H9 (cell line): ENCODE measurements at regions not wholly inside any gene's neighbourhood (a gene's known extent, or its start where the extent isn't known, plus 50 kb on each side); places are given as distances from the start of the nearest gene placed in this dataset.

Experiments used
- DNase-seq: peaks from one replicate; pipeline ENCODE4 v3.0.0-alpha.2; 2017
- H2AFZ ChIP-seq: one replicate; pipeline ENCODE4 v1.6.1; 2013; ENCODE audit warnings: mild to moderate bottlenecking, low read length, control low read depth, moderate library complexity
- H2AK5ac ChIP-seq: 2 replicates; pipeline ENCODE4 v1.6.1; 2013; ENCODE audit warnings: low read length, control low read depth, mixed read lengths; ENCODE audit not compliant: insufficient read length
- H2BK120ac ChIP-seq: one replicate; pipeline ENCODE4 v1.6.1; 2013; ENCODE audit warnings: low read depth, mild to moderate bottlenecking, low read length, control low read depth, inconsistent platforms; ENCODE audit not compliant: poor library complexity, severe bottlenecking
- H2BK12ac ChIP-seq: 2 replicates; pipeline ENCODE4 v1.6.1; 2013; ENCODE audit warnings: low read length, control low read depth, mixed read lengths, low read depth; ENCODE audit not compliant: insufficient read length
- H2BK15ac ChIP-seq: 2 replicates; pipeline ENCODE4 v1.6.1; 2013; ENCODE audit warnings: low read depth, low read length, control low read depth
- H2BK20ac ChIP-seq: one replicate; pipeline ENCODE4 v1.6.1; 2013; ENCODE audit warnings: low read depth, mild to moderate bottlenecking, low read length, control low read depth, inconsistent platforms; ENCODE audit not compliant: poor library complexity, severe bottlenecking
- H2BK5ac ChIP-seq: 2 replicates; pipeline ENCODE4 v1.6.1; 2013; ENCODE audit warnings: low read length, control low read depth, mixed read lengths; ENCODE audit not compliant: insufficient read length
- H3K14ac ChIP-seq: 2 replicates; pipeline ENCODE4 v1.6.1; 2013; ENCODE audit warnings: low read length, control low read depth; ENCODE audit not compliant: insufficient read depth
- H3K18ac ChIP-seq: 2 replicates; pipeline ENCODE4 v1.6.1; 2013; ENCODE audit warnings: low read depth, mild to moderate bottlenecking, mixed read lengths, low read length, control low read depth; ENCODE audit not compliant: insufficient read length
- H3K23ac ChIP-seq: 2 replicates; pipeline ENCODE4 v1.6.1; 2013; ENCODE audit warnings: low read length, control low read depth, mixed read lengths, low read depth; ENCODE audit not compliant: insufficient read length
- H3K23me2 ChIP-seq: 2 replicates; pipeline ENCODE4 v1.6.1; 2013; ENCODE audit warnings: low read depth, mild to moderate bottlenecking, mixed read lengths, low read length, control low read depth; ENCODE audit not compliant: insufficient read length, poor library complexity, severe bottlenecking
- H3K27ac ChIP-seq: 2 replicates; pipeline ENCODE4 v1.5.1; 2013; ENCODE audit warnings: low read length, control low read depth, mixed read lengths, low read depth; ENCODE audit not compliant: insufficient read length
- H3K27me3 ChIP-seq: 2 replicates; pipeline ENCODE4 v1.6.1; 2013; ENCODE audit warnings: low read length, control low read depth, inconsistent platforms; ENCODE audit not compliant: insufficient read depth
- H3K4ac ChIP-seq: 2 replicates; pipeline ENCODE4 v1.6.1; 2013; ENCODE audit warnings: low read depth, mild to moderate bottlenecking, control low read depth, inconsistent platforms, low read length, moderate library complexity
- H3K4me1 ChIP-seq: 2 replicates; pipeline ENCODE4 v1.6.1; 2013; ENCODE audit warnings: low read length, control low read depth, inconsistent platforms; ENCODE audit not compliant: insufficient read depth
- H3K4me2 ChIP-seq: 2 replicates; pipeline ENCODE4 v1.6.1; 2013; ENCODE audit warnings: low read length, control low read depth, mixed read lengths; ENCODE audit not compliant: insufficient read length, insufficient read depth
- H3K56ac ChIP-seq: 2 replicates; pipeline ENCODE4 v1.6.1; 2013; ENCODE audit warnings: low read depth, mild to moderate bottlenecking, mixed read lengths, low read length, control low read depth; ENCODE audit not compliant: insufficient read length
- H3K79me1 ChIP-seq: 2 replicates; pipeline ENCODE4 v1.6.1; 2013; ENCODE audit warnings: low read depth, mild to moderate bottlenecking, moderate library complexity, low read length, control low read depth, inconsistent platforms; ENCODE audit not compliant: insufficient read depth, poor library complexity, severe bottlenecking
- H3K79me2 ChIP-seq: 2 replicates; pipeline ENCODE4 v1.6.1; 2013; ENCODE audit warnings: low read length, control low read depth, inconsistent platforms; ENCODE audit not compliant: insufficient read depth
- H3K9ac ChIP-seq: 2 replicates; pipeline ENCODE4 v1.6.1; 2013; ENCODE audit warnings: low read length, control low read depth, mixed read lengths; ENCODE audit not compliant: insufficient read length; ENCODE audit errors: extremely low read depth
- H3K9me3 ChIP-seq: one replicate; pipeline ENCODE4 v1.6.1; 2013; ENCODE audit warnings: low read depth, low read length, inconsistent platforms; ENCODE audit not compliant: control insufficient read depth
- H3T11ph ChIP-seq: one replicate; pipeline ENCODE4 v1.6.1; 2013; ENCODE audit warnings: mild to moderate bottlenecking, low read length, control low read depth, inconsistent platforms
- H4K20me1 ChIP-seq: one replicate; pipeline ENCODE4 v1.6.1; 2013; ENCODE audit not compliant: control insufficient read depth, insufficient read length, insufficient read depth
- H4K5ac ChIP-seq: 2 replicates; pipeline ENCODE4 v1.6.1; 2013; ENCODE audit warnings: low read depth, mild to moderate bottlenecking, mixed read lengths, low read length, control low read depth; ENCODE audit not compliant: insufficient read length
- H4K8ac ChIP-seq: replicated peaks from 2 replicates; pipeline ENCODE4 v1.6.1; 2013; ENCODE audit warnings: low read length, control low read depth, mixed read lengths, low read depth; ENCODE audit not compliant: insufficient read length
- H4K91ac ChIP-seq: 2 replicates; pipeline ENCODE4 v1.6.1; 2013; ENCODE audit warnings: low read depth, mild to moderate bottlenecking, moderate library complexity, mixed read lengths, low read length, control low read depth; ENCODE audit not compliant: insufficient read length
- H3K27ac Mint-ChIP-seq, 3 experiments: 2 replicates in 2 of 3; 3 replicates in 1 of 3; pipeline ENCODE4 v1.8.0; 2020 to 2021; ENCODE audit warnings: mixed read lengths in 3 of 3, mild to moderate bottlenecking in 1 of 3, moderate library complexity in 1 of 3
- H3K27me3 Mint-ChIP-seq: 2 replicates; pipeline ENCODE4 v1.8.0; 2021; ENCODE audit warnings: low read depth, mild to moderate bottlenecking, moderate library complexity, mixed read lengths
- H3K36me3 Mint-ChIP-seq, 3 experiments: 2 replicates in 2 of 3; 3 replicates in 1 of 3; pipeline ENCODE4 v1.8.0; 2020 to 2021; ENCODE audit warnings: low read depth in 3 of 3, mixed read lengths in 3 of 3; ENCODE audit not compliant: insufficient read depth in 1 of 3
- H3K4me1 Mint-ChIP-seq, 2 experiments: 2 replicates each; pipeline ENCODE4 v1.8.0; 2020; ENCODE audit warnings: mixed read lengths in 2 of 2
- H3K4me3 Mint-ChIP-seq, 2 experiments: 2 replicates in 1 of 2; 3 replicates in 1 of 2; pipeline ENCODE4 v1.8.0; 2020 to 2021; ENCODE audit warnings: mild to moderate bottlenecking in 2 of 2, mixed read lengths in 2 of 2, moderate library complexity in 1 of 2
- H3K9me3 Mint-ChIP-seq, 2 experiments: 2 replicates in 1 of 2; 3 replicates in 1 of 2; pipeline ENCODE4 v1.8.0; 2020; ENCODE audit warnings: mild to moderate bottlenecking in 2 of 2, mixed read lengths in 2 of 2, moderate library complexity in 1 of 2
- WGBS: extraction: QIAGEN DNeasy Blood & Tissue Kit; methylation state at CpG from one replicate; pipeline ENCODE4 v1.1.7; 2013; ENCODE audit warnings: missing lambda C conversion rate, low lambda C conversion rate, mixed read lengths; ENCODE audit not compliant: insufficient read length; ENCODE audit errors: extremely low coverage; 5-methylcytosine and 5-hydroxymethylcytosine counted together
- TF ChIP-seq, protein P1 (sequence below): fragments of 200-600 bp; sonication (generic); conservative IDR thresholded peaks from 3 replicates; pipeline ENCODE4 v1.8.0; 2021; ENCODE audit warnings: antibody characterized with exemption, mild to moderate bottlenecking

DNA sequence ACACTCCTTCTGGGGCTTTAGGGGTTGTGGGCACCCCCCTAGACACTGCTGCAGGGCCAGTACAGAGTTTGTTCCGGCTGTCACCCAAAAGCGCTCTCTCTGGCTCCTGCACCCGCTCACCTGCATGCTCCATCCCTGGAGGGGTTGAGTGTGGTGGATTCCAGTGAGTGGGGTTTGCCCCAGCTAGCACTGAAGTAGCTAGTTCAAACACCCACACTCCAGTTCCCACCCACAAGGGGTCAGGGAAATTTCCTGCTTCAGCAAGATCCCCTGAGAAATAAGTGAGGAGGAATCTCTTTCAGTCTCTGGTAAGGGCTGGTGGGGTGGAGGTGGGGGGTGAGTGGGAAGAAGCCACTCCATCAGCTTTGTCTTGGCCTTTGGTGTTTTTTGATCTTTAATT, 73.6 kb downstream of the TMEM17 start:
- no peak overlapping the region for H3K4me3 Mint-ChIP-seq
- H3K23me2 ChIP-seq, result peaks cover 3% of the 10 kb centered on the region
- no peak overlapping the region for H3K23ac ChIP-seq
- H2BK5ac ChIP-seq, result no peak overlapping the region
- DNase-seq, result no peak
- no peaks in the 10 kb centered on the region for H3K79me2 ChIP-seq
- no peaks in the 10 kb centered on the region for H3K4me1 ChIP-seq
- WGBS, result no CpG with 5 or more reads among the region's 3 CpGs
- H3K4ac ChIP-seq, result no peak overlapping the region
- no peak overlapping the region for H2AK5ac ChIP-seq
- no peak overlapping the region for H2BK20ac ChIP-seq
- no peak overlapping the region for H3K14ac ChIP-seq
- no peak overlapping the region for H3K27ac Mint-ChIP-seq
- no peak overlapping the region for H3K27ac ChIP-seq
- H4K5ac ChIP-seq, result no peak overlapping the region
- H3K9ac ChIP-seq, result no peak overlapping the region
- H2BK15ac ChIP-seq, result no peak overlapping the region
- no peak overlapping the region for H3K4me2 ChIP-seq
- H2AFZ ChIP-seq, result no peak overlapping the region
- no peak overlapping the region for H2BK12ac ChIP-seq
- H3K56ac ChIP-seq, result no peak overlapping the region
- no peak overlapping the region for H4K91ac ChIP-seq
- H3K18ac ChIP-seq, result no peak overlapping the region
- peaks cover 0 to 4% (median 0%) of the 10 kb centered on the region in 3 experiments; a peak in 1 of 7 replicates for H3K36me3 Mint-ChIP-seq
- H3K27me3 ChIP-seq, result no peaks in the 10 kb centered on the region
- H3K9me3 Mint-ChIP-seq, result peaks cover 0 to 5% of the 10 kb centered on the region in 2 experiments; a peak in 4 of 5 replicates
- TF ChIP-seq, protein P1, sequence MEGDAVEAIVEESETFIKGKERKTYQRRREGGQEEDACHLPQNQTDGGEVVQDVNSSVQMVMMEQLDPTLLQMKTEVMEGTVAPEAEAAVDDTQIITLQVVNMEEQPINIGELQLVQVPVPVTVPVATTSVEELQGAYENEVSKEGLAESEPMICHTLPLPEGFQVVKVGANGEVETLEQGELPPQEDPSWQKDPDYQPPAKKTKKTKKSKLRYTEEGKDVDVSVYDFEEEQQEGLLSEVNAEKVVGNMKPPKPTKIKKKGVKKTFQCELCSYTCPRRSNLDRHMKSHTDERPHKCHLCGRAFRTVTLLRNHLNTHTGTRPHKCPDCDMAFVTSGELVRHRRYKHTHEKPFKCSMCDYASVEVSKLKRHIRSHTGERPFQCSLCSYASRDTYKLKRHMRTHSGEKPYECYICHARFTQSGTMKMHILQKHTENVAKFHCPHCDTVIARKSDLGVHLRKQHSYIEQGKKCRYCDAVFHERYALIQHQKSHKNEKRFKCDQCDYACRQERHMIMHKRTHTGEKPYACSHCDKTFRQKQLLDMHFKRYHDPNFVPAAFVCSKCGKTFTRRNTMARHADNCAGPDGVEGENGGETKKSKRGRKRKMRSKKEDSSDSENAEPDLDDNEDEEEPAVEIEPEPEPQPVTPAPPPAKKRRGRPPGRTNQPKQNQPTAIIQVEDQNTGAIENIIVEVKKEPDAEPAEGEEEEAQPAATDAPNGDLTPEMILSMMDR, result no peak
- H3K79me1 ChIP-seq, result no peaks in the 10 kb centered on the region
- peaks cover 3% of the 10 kb centered on the region for H3K27me3 Mint-ChIP-seq
- no peaks in the 10 kb centered on the region for H3K4me1 Mint-ChIP-seq
- no peak overlapping the region for H3T11ph ChIP-seq
- no peak overlapping the region for H4K8ac ChIP-seq
- H3K9me3 ChIP-seq, result no peaks in the 10 kb centered on the region
- no peaks in the 10 kb centered on the region for H4K20me1 ChIP-seq
- no peak overlapping the region for H2BK120ac ChIP-seq
